ENCODE measurements at regions not wholly inside any gene's neighbourhood (a gene's known extent, or its start where the extent isn't known, plus 50 kb on each side); places are given as distances from the start of the nearest gene placed in this dataset.
"Not testable (repeated sequence)": the region's sequence is repeated elsewhere in the genome, so short reads cannot be mapped to it uniquely, and the experiment has no call there.

DNA sequence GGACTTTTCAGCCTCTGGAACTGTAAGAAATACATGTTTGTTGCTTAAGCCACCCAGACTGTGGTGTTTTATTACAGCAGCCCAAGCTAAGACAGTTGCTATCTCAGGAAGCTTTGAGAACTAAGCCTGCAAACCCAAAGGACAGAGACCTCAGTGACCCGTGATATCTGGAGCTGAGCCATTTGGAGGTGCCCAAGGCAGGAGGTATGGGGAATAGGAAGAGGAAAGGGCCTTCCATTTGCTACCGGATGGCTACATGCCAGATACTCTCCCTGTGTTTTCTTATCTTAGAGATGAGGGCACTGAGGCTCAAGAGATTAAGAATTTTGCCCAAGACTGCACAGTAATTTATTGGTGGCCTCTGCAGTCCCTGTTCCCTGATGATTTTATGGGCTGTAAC, 622.1 kb upstream of the CDH5 start:
- no peak overlapping the region for H3K4me3 ChIP-seq (ENCODE audit: low read depth, low read length)
- ChIA-PET CTCF (interaction anchor here (1.0 kb wide), 1 partner anchor 24 kb away, joined by 3 read pairs; no protein-coding TSS in a partner anchor), POLR2A (no interaction called here)
- H3K27me3 ChIP-seq (ENCODE audit: control insufficient read depth, insufficient read depth, low read length): peaks cover 4% of the 10 kb centered on the region
- H3K36me3 ChIP-seq (ENCODE audit: control insufficient read depth, insufficient read depth, low read length): no peaks in the 10 kb centered on the region
- no peak for DNase-seq (ENCODE audit: low read depth)
- TF ChIP-seq, protein P1, sequence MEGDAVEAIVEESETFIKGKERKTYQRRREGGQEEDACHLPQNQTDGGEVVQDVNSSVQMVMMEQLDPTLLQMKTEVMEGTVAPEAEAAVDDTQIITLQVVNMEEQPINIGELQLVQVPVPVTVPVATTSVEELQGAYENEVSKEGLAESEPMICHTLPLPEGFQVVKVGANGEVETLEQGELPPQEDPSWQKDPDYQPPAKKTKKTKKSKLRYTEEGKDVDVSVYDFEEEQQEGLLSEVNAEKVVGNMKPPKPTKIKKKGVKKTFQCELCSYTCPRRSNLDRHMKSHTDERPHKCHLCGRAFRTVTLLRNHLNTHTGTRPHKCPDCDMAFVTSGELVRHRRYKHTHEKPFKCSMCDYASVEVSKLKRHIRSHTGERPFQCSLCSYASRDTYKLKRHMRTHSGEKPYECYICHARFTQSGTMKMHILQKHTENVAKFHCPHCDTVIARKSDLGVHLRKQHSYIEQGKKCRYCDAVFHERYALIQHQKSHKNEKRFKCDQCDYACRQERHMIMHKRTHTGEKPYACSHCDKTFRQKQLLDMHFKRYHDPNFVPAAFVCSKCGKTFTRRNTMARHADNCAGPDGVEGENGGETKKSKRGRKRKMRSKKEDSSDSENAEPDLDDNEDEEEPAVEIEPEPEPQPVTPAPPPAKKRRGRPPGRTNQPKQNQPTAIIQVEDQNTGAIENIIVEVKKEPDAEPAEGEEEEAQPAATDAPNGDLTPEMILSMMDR (IDR thresholded peaks at IDR 0.05; ENCODE audit: insufficient read depth, low read depth, low read length): no peak

DNA sequence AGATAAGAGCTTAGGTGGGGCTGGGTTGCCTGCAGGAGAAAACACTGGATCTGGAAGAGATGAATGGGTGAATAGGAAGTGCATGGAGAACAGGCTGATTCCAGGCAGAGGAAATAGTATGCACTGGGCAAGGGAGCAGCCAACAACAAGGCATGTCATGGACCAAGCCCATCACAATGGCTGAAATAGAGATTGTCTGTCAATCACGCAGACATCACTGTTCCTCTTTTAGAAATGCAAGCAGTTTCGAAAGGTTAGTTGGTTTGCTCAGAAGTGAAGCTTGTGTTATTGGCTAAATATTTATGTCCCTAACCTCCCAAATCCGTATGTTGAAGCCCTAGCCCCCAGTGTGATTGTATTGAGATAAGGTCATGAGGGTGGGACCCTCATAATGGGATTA, 621.7 kb upstream of the CDH11 start:
- Histone ChIP-seq H3K27me3 (ENCODE audit: control insufficient read depth, insufficient read depth, low read length) (peaks cover 4% of the 10 kb centered on the region; the same call in 1 of the 2 replicates), H3K4me3 (ENCODE audit: low read depth, low read length) (no peak overlapping the region), H3K36me3 (ENCODE audit: control insufficient read depth, insufficient read depth, low read length) (no peaks in the 10 kb centered on the region)
- TF ChIP-seq, protein P1 (IDR thresholded peaks at IDR 0.05; ENCODE audit: insufficient read depth, low read depth, low read length): no peak
- DNase-seq (ENCODE audit: low read depth): no peak
- ChIA-PET POLR2A (no interaction called here), CTCF (interaction anchor here (1.0 kb wide), 1 partner anchor 25 kb away, joined by 3 read pairs; no protein-coding TSS in a partner anchor)

DNA sequence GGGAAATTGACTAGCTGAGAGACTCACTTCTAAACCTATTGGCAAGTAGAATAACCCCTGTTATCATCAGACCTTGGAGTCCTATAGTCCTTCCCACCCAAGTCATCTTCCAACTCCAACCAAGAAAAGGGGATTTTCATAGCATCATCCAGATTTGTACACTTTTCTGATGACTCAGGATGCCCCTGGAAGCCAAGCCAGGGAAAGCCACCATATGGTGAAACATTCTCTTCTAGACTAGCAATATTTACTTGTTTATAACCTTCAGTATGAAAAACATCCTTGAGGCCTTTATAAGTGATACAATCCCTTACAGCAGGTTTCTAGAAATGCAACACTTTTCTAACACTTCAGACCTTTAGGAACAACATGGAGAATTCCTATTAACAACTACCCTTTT, 618.8 kb upstream of the CDH11 start:
- TF ChIP-seq, protein P1 (IDR thresholded peaks at IDR 0.05; ENCODE audit: insufficient read depth, low read depth, low read length): no peak
- POLR2A ChIA-PET: no interaction called here
- H3K4me3 ChIP-seq (ENCODE audit: low read depth, low read length): no peak overlapping the region
- H3K27me3 ChIP-seq (ENCODE audit: control insufficient read depth, insufficient read depth, low read length): peaks cover 8% of the 10 kb centered on the region
- DNase-seq (ENCODE audit: low read depth): no peak
- no peaks in the 10 kb centered on the region for H3K36me3 ChIP-seq (ENCODE audit: control insufficient read depth, insufficient read depth, low read length)
- CTCF ChIA-PET: no interaction called here

DNA sequence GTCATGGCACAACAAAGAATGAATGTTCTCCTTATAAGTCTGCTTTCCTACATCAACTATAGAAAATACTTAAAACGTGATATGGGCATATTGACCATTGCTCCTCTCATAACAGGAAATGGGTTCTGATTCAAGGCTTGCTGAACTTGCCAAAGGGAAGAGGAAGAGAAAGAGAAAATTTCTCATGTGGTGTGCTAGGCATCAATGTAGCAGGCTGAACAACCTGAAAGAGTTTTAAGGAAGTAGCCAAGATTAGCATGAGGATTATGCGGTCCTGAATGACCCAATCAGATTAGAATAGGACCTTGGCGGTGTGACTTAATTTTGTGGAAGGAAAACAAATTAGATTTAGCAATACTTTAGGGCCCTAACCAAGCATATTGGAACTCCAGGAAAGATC, 617.7 kb upstream of the CDH11 start:
- Histone ChIP-seq H3K27me3 (ENCODE audit: control insufficient read depth, insufficient read depth, low read length) (peaks cover 8% of the 10 kb centered on the region), H3K4me3 (ENCODE audit: low read depth, low read length) (no peak overlapping the region), H3K36me3 (ENCODE audit: control insufficient read depth, insufficient read depth, low read length) (no peaks in the 10 kb centered on the region)
- ChIA-PET POLR2A (no interaction called here), CTCF (no interaction called here)
- no peak for DNase-seq (ENCODE audit: low read depth)
- TF ChIP-seq, protein P1 (IDR thresholded peaks at IDR 0.05; ENCODE audit: insufficient read depth, low read depth, low read length): no peak

DNA sequence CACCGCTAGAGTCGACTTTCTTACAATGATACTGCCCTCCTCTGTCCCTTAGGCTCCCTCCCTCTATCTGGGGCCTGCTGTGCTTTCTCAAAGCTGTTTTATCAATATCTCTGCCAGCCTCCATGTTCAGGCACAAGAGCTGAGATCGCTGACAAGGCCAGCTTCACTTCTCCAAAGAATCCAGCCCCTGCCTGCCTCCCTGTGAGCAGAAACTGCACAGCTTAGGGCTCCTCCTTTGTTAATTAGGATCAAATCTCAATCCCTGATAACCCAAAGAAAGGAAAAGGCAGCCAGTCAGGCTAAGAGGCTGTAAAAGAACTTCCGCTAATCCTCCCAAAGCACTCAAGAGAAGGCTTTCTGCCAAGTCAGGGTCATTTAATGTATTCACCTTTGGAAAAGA, 616.0 kb upstream of the CDH11 start:
- ChIA-PET CTCF (interaction anchor here (1.3 to 1.4 kb wide), 2 partner anchors 9 to 18 kb away, joined by 3 to 4 read pairs; no protein-coding TSS in a partner anchor), POLR2A (no interaction called here)
- H3K4me3 ChIP-seq (ENCODE audit: low read depth, low read length): no peak overlapping the region
- no peak for DNase-seq (ENCODE audit: low read depth)
- peaks cover 8% of the 10 kb centered on the region for H3K27me3 ChIP-seq (ENCODE audit: control insufficient read depth, insufficient read depth, low read length)
- no peaks in the 10 kb centered on the region for H3K36me3 ChIP-seq (ENCODE audit: control insufficient read depth, insufficient read depth, low read length)
- TF ChIP-seq, protein P1 (IDR thresholded peaks at IDR 0.05; ENCODE audit: insufficient read depth, low read depth, low read length): no peak

DNA sequence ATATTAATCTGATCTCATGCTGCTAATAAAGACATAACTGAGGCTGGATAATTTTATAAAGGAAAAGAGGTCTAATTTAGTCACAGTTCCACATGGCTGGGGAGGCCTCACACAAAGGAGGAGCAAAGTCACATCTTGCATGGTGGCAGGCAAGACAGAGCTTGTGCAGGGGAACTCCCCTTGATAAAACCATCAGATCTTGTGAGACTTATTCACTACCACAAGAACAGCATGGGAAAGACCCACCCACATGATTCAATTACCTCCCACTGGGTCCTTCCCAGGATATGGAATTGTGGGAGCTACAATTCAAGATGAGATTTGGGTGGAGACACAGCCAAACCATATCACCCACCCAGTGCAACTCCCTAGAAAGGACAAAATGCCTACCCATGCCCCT, 613.8 kb upstream of the CDH11 start:
- CTCF ChIA-PET: interaction anchor here (1.5 kb wide), 1 partner anchor 10 kb away, joined by 3 read pairs; no protein-coding TSS in a partner anchor
- H3K27me3 ChIP-seq (ENCODE audit: control insufficient read depth, insufficient read depth, low read length); H3K4me3 ChIP-seq (ENCODE audit: low read depth, low read length); POLR2A ChIA-PET; H3K36me3 ChIP-seq (ENCODE audit: control insufficient read depth, insufficient read depth, low read length); DNase-seq (ENCODE audit: low read depth): not testable (repeated sequence)
